H9 (cell line): ENCODE measurements at regions not wholly inside any gene's neighbourhood (a gene's known extent, or its start where the extent isn't known, plus 50 kb on each side); places are given as distances from the start of the nearest gene placed in this dataset.

Source experiments
- DNase-seq: peaks from one replicate; pipeline ENCODE4 v3.0.0-alpha.2; 2017
- H2AFZ ChIP-seq: one replicate; pipeline ENCODE4 v1.6.1; 2013; ENCODE audit warnings: mild to moderate bottlenecking, low read length, control low read depth, moderate library complexity
- H2AK5ac ChIP-seq: 2 replicates; pipeline ENCODE4 v1.6.1; 2013; ENCODE audit warnings: low read length, control low read depth, mixed read lengths; ENCODE audit not compliant: insufficient read length
- H2BK120ac ChIP-seq: one replicate; pipeline ENCODE4 v1.6.1; 2013; ENCODE audit warnings: low read depth, mild to moderate bottlenecking, low read length, control low read depth, inconsistent platforms; ENCODE audit not compliant: poor library complexity, severe bottlenecking
- H2BK12ac ChIP-seq: 2 replicates; pipeline ENCODE4 v1.6.1; 2013; ENCODE audit warnings: low read length, control low read depth, mixed read lengths, low read depth; ENCODE audit not compliant: insufficient read length
- H2BK15ac ChIP-seq: 2 replicates; pipeline ENCODE4 v1.6.1; 2013; ENCODE audit warnings: low read depth, low read length, control low read depth
- H2BK20ac ChIP-seq: one replicate; pipeline ENCODE4 v1.6.1; 2013; ENCODE audit warnings: low read depth, mild to moderate bottlenecking, low read length, control low read depth, inconsistent platforms; ENCODE audit not compliant: poor library complexity, severe bottlenecking
- H2BK5ac ChIP-seq: 2 replicates; pipeline ENCODE4 v1.6.1; 2013; ENCODE audit warnings: low read length, control low read depth, mixed read lengths; ENCODE audit not compliant: insufficient read length
- H3K14ac ChIP-seq: 2 replicates; pipeline ENCODE4 v1.6.1; 2013; ENCODE audit warnings: low read length, control low read depth; ENCODE audit not compliant: insufficient read depth
- H3K18ac ChIP-seq: 2 replicates; pipeline ENCODE4 v1.6.1; 2013; ENCODE audit warnings: low read depth, mild to moderate bottlenecking, mixed read lengths, low read length, control low read depth; ENCODE audit not compliant: insufficient read length
- H3K23ac ChIP-seq: 2 replicates; pipeline ENCODE4 v1.6.1; 2013; ENCODE audit warnings: low read length, control low read depth, mixed read lengths, low read depth; ENCODE audit not compliant: insufficient read length
- H3K23me2 ChIP-seq: 2 replicates; pipeline ENCODE4 v1.6.1; 2013; ENCODE audit warnings: low read depth, mild to moderate bottlenecking, mixed read lengths, low read length, control low read depth; ENCODE audit not compliant: insufficient read length, poor library complexity, severe bottlenecking
- H3K27ac ChIP-seq: 2 replicates; pipeline ENCODE4 v1.5.1; 2013; ENCODE audit warnings: low read length, control low read depth, mixed read lengths, low read depth; ENCODE audit not compliant: insufficient read length
- H3K27me3 ChIP-seq: 2 replicates; pipeline ENCODE4 v1.6.1; 2013; ENCODE audit warnings: low read length, control low read depth, inconsistent platforms; ENCODE audit not compliant: insufficient read depth
- H3K4ac ChIP-seq: 2 replicates; pipeline ENCODE4 v1.6.1; 2013; ENCODE audit warnings: low read depth, mild to moderate bottlenecking, control low read depth, inconsistent platforms, low read length, moderate library complexity
- H3K4me1 ChIP-seq: 2 replicates; pipeline ENCODE4 v1.6.1; 2013; ENCODE audit warnings: low read length, control low read depth, inconsistent platforms; ENCODE audit not compliant: insufficient read depth
- H3K4me2 ChIP-seq: 2 replicates; pipeline ENCODE4 v1.6.1; 2013; ENCODE audit warnings: low read length, control low read depth, mixed read lengths; ENCODE audit not compliant: insufficient read length, insufficient read depth
- H3K56ac ChIP-seq: 2 replicates; pipeline ENCODE4 v1.6.1; 2013; ENCODE audit warnings: low read depth, mild to moderate bottlenecking, mixed read lengths, low read length, control low read depth; ENCODE audit not compliant: insufficient read length
- H3K79me1 ChIP-seq: 2 replicates; pipeline ENCODE4 v1.6.1; 2013; ENCODE audit warnings: low read depth, mild to moderate bottlenecking, moderate library complexity, low read length, control low read depth, inconsistent platforms; ENCODE audit not compliant: insufficient read depth, poor library complexity, severe bottlenecking
- H3K79me2 ChIP-seq: 2 replicates; pipeline ENCODE4 v1.6.1; 2013; ENCODE audit warnings: low read length, control low read depth, inconsistent platforms; ENCODE audit not compliant: insufficient read depth
- H3K9ac ChIP-seq: 2 replicates; pipeline ENCODE4 v1.6.1; 2013; ENCODE audit warnings: low read length, control low read depth, mixed read lengths; ENCODE audit not compliant: insufficient read length; ENCODE audit errors: extremely low read depth
- H3K9me3 ChIP-seq: one replicate; pipeline ENCODE4 v1.6.1; 2013; ENCODE audit warnings: low read depth, low read length, inconsistent platforms; ENCODE audit not compliant: control insufficient read depth
- H3T11ph ChIP-seq: one replicate; pipeline ENCODE4 v1.6.1; 2013; ENCODE audit warnings: mild to moderate bottlenecking, low read length, control low read depth, inconsistent platforms
- H4K20me1 ChIP-seq: one replicate; pipeline ENCODE4 v1.6.1; 2013; ENCODE audit not compliant: control insufficient read depth, insufficient read length, insufficient read depth
- H4K5ac ChIP-seq: 2 replicates; pipeline ENCODE4 v1.6.1; 2013; ENCODE audit warnings: low read depth, mild to moderate bottlenecking, mixed read lengths, low read length, control low read depth; ENCODE audit not compliant: insufficient read length
- H4K8ac ChIP-seq: replicated peaks from 2 replicates; pipeline ENCODE4 v1.6.1; 2013; ENCODE audit warnings: low read length, control low read depth, mixed read lengths, low read depth; ENCODE audit not compliant: insufficient read length
- H4K91ac ChIP-seq: 2 replicates; pipeline ENCODE4 v1.6.1; 2013; ENCODE audit warnings: low read depth, mild to moderate bottlenecking, moderate library complexity, mixed read lengths, low read length, control low read depth; ENCODE audit not compliant: insufficient read length
- H3K27ac Mint-ChIP-seq, 3 experiments: 2 replicates in 2 of 3; 3 replicates in 1 of 3; pipeline ENCODE4 v1.8.0; 2020 to 2021; ENCODE audit warnings: mixed read lengths in 3 of 3, mild to moderate bottlenecking in 1 of 3, moderate library complexity in 1 of 3
- H3K27me3 Mint-ChIP-seq: 2 replicates; pipeline ENCODE4 v1.8.0; 2021; ENCODE audit warnings: low read depth, mild to moderate bottlenecking, moderate library complexity, mixed read lengths
- H3K36me3 Mint-ChIP-seq, 3 experiments: 2 replicates in 2 of 3; 3 replicates in 1 of 3; pipeline ENCODE4 v1.8.0; 2020 to 2021; ENCODE audit warnings: low read depth in 3 of 3, mixed read lengths in 3 of 3; ENCODE audit not compliant: insufficient read depth in 1 of 3
- H3K4me1 Mint-ChIP-seq, 2 experiments: 2 replicates each; pipeline ENCODE4 v1.8.0; 2020; ENCODE audit warnings: mixed read lengths in 2 of 2
- H3K4me3 Mint-ChIP-seq, 2 experiments: 2 replicates in 1 of 2; 3 replicates in 1 of 2; pipeline ENCODE4 v1.8.0; 2020 to 2021; ENCODE audit warnings: mild to moderate bottlenecking in 2 of 2, mixed read lengths in 2 of 2, moderate library complexity in 1 of 2
- H3K9me3 Mint-ChIP-seq, 2 experiments: 2 replicates in 1 of 2; 3 replicates in 1 of 2; pipeline ENCODE4 v1.8.0; 2020; ENCODE audit warnings: mild to moderate bottlenecking in 2 of 2, mixed read lengths in 2 of 2, moderate library complexity in 1 of 2
- CTCF ChIP-seq: fragments of 200-600 bp; sonication (generic); conservative IDR thresholded peaks from 3 replicates; pipeline ENCODE4 v1.8.0; 2021; ENCODE audit warnings: antibody characterized with exemption, mild to moderate bottlenecking

GRCh38 chr1:80666073-80666472, 1134.7 kb upstream of the ADGRL2 start:
- no peak overlapping the region for H3K4me3 Mint-ChIP-seq
- no peak overlapping the region for H3K23ac ChIP-seq
- no peak overlapping the region for H2BK5ac ChIP-seq
- no peaks in the 10 kb centered on the region for H3K79me2 ChIP-seq
- no peak for TF ChIP-seq CTCF
- H3K4me2 ChIP-seq: no peak overlapping the region
- H2BK15ac ChIP-seq: no peak overlapping the region
- H3K23me2 ChIP-seq: no peaks in the 10 kb centered on the region
- H3K27me3 ChIP-seq: no peaks in the 10 kb centered on the region
- H2BK12ac ChIP-seq: no peak overlapping the region
- no peak overlapping the region for H3K56ac ChIP-seq
- H4K5ac ChIP-seq: no peak overlapping the region
- no peak overlapping the region for H2BK120ac ChIP-seq
- no peaks in the 10 kb centered on the region for H3K79me1 ChIP-seq
- H3K36me3 Mint-ChIP-seq: no peaks in the 10 kb centered on the region
- no peak overlapping the region for H3K18ac ChIP-seq
- H2AFZ ChIP-seq: no peak overlapping the region
- peaks cover 6 to 7% of the 10 kb centered on the region in 2 experiments for H3K4me1 Mint-ChIP-seq
- H3K27ac Mint-ChIP-seq: no peak overlapping the region
- no peaks in the 10 kb centered on the region for H4K20me1 ChIP-seq
- no peak overlapping the region for H3K9ac ChIP-seq
- no peak for DNase-seq
- H3K14ac ChIP-seq: no peak overlapping the region
- H3T11ph ChIP-seq: no peak overlapping the region
- no peaks in the 10 kb centered on the region for H3K9me3 Mint-ChIP-seq
- no peaks in the 10 kb centered on the region for H3K27me3 Mint-ChIP-seq
- H4K91ac ChIP-seq: no peak overlapping the region
- H3K4me1 ChIP-seq: no peaks in the 10 kb centered on the region
- H3K27ac ChIP-seq: no peak overlapping the region
- H2BK20ac ChIP-seq: no peak overlapping the region
- no peak overlapping the region for H3K4ac ChIP-seq
- no peaks in the 10 kb centered on the region for H3K9me3 ChIP-seq
- no peak overlapping the region for H2AK5ac ChIP-seq
- no peak overlapping the region for H4K8ac ChIP-seq
